Activated naive CD8-positive, alpha-beta T cell treated with anti-CD3 and anti-CD28 coated beads, Interleukin-2, amount 50 U/mL, for 24 hours (primary cell): ENCODE measurements at regions not wholly inside any gene's neighbourhood (a gene's known extent, or its start where the extent isn't known, plus 50 kb on each side); places are given as distances from the start of the nearest gene placed in this dataset.
"Not testable (repeated sequence)": the region's sequence is repeated elsewhere in the genome, so short reads cannot be mapped to it uniquely, and the experiment has no call there.

Experiments
- ATAC-seq: fragments of 150-1000 bp; cut with Tn5 transposase; one replicate; pipeline ENCODE4 v1.10.0; 2021
- DNase-seq: peaks from one replicate; pipeline ENCODE4 v3.0.0; 2021
- H3K27ac Mint-ChIP-seq: one replicate; pipeline ENCODE4 v1.8.0; 2021; ENCODE audit warnings: mild to moderate bottlenecking, mixed read lengths
- H3K27me3 Mint-ChIP-seq: one replicate; pipeline ENCODE4 v1.8.0; 2021; ENCODE audit warnings: mixed read lengths
- H3K36me3 Mint-ChIP-seq: one replicate; pipeline ENCODE4 v1.8.0; 2021; ENCODE audit warnings: low read depth, mixed read lengths
- H3K4me1 Mint-ChIP-seq: one replicate; pipeline ENCODE4 v1.8.0; 2021; ENCODE audit warnings: mixed read lengths
- H3K4me3 Mint-ChIP-seq: one replicate; pipeline ENCODE4 v1.8.0; 2021; ENCODE audit warnings: mild to moderate bottlenecking, moderate library complexity, mixed read lengths
- H3K9me3 Mint-ChIP-seq: one replicate; pipeline ENCODE4 v1.8.0; 2021; ENCODE audit warnings: mixed read lengths

GRCh38 chr1:144322598-144322997, 50.8 kb downstream of the PPIAL4E start:
- H3K36me3 Mint-ChIP-seq, H3K4me1 Mint-ChIP-seq, H3K27me3 Mint-ChIP-seq, H3K27ac Mint-ChIP-seq, ATAC-seq, H3K9me3 Mint-ChIP-seq, H3K4me3 Mint-ChIP-seq: not testable (repeated sequence)
- DNase-seq: peak; percentile 1
